GM19468 (cell line): ENCODE measurements at regions not wholly inside any gene's neighbourhood (a gene's known extent, or its start where the extent isn't known, plus 50 kb on each side); places are given as distances from the start of the nearest gene placed in this dataset.
"Not testable (repeated sequence)": the region's sequence is repeated elsewhere in the genome, so short reads cannot be mapped to it uniquely, and the experiment has no call there.

ENCODE experiments used
- ATAC-seq: cut with Tn5 transposase; IDR thresholded peaks from one replicate; pipeline ENCODE4 v1.9.1; 2021; ENCODE audit warnings: mild to moderate bottlenecking, moderate library complexity, moderate number of reproducible peaks; ENCODE audit not compliant: unreplicated experiment; ENCODE audit errors: extremely low read depth

DNA sequence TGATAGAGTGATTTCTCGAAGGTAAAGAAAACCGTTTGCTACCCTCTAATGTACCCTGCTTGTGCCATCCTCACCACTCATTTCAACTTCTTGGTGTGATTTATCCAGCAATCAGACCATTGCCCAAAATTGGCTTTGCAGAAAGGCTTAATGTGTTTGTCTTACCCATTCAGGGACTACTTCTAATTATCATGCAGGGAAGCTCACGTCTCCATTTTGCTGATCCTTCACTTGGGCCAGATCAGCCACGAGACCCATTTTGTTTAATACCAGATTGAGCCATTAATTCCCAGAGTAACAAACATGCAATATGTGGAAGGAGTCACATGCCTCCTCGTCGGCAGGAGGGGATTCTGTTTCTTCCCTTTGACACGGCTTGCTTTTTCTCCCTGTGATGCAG lies 51.1 kb upstream of the CRY1 start:
- no peak for ATAC-seq

GRCh38 chr12:107144990-107145389 lies 51.6 kb upstream of the CRY1 start:
- no peak for ATAC-seq

DNA sequence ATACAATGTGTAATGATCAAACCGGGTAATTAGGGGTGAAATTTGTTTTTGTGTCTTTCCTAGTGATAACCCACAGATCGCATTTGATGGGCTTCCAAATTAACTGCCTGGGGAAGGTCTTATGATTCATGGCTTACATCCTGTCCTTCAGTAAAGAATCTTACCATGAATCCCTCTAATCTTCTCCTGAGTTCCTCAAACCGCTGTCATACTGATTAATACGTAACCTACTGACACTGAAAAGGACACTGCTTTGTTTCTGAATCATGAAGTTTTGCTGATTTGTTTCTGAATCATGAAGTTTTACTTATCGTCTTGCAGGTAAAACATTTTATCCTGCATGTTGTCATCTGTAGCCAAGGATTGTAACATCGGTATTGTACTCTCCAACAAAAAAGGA lies 52.0 kb upstream of the CRY1 start:
- no peak for ATAC-seq

- no peak for ATAC-seq
Observed at GRCh38 chr12:107148107-107148506, 54.8 kb upstream of the CRY1 start.

GRCh38 chr12:107152315-107152714 lies 59.0 kb upstream of the CRY1 start:
- no peak for ATAC-seq

DNA sequence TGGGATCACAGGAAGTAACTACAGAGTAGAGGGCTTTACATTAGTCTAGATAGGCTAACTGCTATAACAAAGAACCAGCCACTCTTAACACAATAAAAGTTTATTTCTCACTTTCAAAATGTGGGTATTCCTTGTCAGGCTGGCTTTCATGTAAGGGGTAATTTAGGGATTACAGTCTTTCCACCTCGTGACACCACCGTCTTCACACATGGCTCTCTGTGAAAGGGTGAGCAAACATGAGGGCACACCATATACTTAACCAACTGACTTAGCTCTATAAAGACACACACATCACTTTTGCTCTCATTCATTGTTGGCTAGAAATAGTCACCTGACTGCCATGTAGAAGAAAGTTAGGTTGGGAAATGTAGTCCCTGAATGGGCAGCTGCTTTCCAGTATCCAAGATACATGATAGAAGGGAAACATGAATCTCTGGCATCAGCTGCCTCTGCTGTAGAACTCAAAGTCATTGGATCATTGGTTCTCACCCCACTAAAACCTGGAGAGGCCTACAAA lies 66.1 kb upstream of the CRY1 start:
- no peak for ATAC-seq

- ATAC-seq, result no peak
Observed at GRCh38 chr12:107163413-107163812, 70.1 kb upstream of the CRY1 start.

GRCh38 chr12:107164392-107164791 lies 71.0 kb upstream of the CRY1 start:
- ATAC-seq, result no peak

GRCh38 chr12:107165581-107165980 lies 72.2 kb upstream of the CRY1 start:
- ATAC-seq, result no peak

DNA sequence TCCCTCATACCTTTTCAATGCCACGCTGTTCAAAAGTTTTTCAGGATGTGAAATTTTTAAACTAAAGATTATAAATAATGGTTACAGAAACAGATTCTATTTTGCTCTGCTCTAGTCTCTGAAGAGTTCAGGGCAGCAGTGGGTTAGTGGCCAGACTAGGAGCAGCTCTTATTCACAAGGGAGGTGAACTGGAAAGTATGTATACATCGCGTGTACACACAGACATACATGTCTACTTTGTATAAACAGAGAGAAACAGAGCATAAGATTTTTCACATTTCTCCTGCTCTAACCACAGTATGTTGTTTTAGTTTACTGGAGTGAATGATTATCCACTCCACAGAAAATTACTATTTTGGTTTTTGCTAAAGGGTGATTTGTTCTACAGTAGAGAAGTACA lies 74.4 kb upstream of the CRY1 start:
- no peak for ATAC-seq

- ATAC-seq, result no peak
Observed at GRCh38 chr12:107169200-107169599, 75.9 kb upstream of the CRY1 start.

DNA sequence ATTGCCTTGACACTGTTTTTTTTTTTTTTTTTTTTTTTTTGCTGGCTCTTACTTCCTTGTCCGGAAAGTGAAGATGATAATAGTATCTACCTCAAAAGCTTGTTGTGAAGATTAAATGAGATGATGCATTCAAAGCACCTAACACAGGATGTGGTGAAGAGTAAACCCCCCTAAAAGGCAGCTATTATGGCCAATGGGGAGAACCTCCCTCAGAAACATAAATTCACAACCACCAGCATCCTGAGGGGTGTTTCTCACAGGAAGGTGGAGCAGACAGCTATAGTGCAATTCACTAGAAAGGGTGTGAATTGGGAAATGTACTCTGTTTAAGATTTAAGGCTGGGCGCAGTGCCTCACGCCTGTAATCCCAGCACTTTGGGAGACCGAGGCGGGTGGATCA lies 85.4 kb upstream of the CRY1 start:
- ATAC-seq, result no peak

- ATAC-seq, result no peak
Observed at GRCh38 chr12:107179871-107180270, 86.5 kb upstream of the CRY1 start.

DNA sequence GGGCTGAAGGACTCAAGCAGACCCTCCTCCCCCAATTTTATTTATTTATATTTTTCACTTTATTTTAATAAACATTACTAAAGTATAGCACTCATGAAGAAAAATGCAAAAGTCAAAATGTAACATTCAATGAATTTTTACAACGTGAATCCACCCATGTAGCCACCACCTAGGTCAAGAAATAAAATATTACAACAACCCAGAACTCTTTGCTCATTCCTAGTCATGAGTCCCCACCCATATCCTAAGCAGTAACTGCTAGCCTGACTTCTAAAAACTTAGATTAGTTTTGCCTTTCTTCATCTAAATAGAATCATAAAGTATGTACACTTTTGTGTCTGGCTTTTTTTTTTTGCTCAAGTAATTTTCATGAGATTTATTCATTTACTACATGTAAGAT lies 86.9 kb upstream of the CRY1 start:
- ATAC-seq, result no peak

- ATAC-seq, result no peak
Observed at GRCh38 chr12:107184359-107184930, 91.1 kb upstream of the CRY1 start.

- no peak for ATAC-seq
Observed at GRCh38 chr12:107196681-107197080, 103.3 kb upstream of the CRY1 start.

GRCh38 chr12:107200394-107200793 lies 107.0 kb upstream of the CRY1 start:
- ATAC-seq, result no peak

GRCh38 chr12:107207931-107208525 lies 114.7 kb upstream of the CRY1 start:
- no peak for ATAC-seq

DNA sequence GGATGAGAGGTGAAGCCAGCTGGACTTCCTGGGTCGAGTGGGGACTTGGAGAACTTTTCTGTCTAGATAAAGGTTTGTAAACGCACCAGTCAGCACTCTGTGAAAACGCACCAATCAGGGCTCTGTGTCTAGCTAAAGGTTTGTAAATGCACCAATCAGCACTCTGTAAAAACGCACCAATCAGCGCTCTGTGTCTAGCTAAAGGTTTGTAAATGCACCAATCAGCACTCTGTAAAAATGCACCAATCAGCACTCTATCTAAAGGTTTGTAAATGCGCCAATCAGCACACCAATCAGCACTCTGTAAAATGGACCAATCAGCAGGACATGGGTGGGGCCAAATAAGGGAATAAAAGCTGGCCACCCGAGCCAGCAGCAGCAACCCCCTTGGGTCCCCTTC lies 116.4 kb upstream of the CRY1 start:
- not testable (repeated sequence) for ATAC-seq

DNA sequence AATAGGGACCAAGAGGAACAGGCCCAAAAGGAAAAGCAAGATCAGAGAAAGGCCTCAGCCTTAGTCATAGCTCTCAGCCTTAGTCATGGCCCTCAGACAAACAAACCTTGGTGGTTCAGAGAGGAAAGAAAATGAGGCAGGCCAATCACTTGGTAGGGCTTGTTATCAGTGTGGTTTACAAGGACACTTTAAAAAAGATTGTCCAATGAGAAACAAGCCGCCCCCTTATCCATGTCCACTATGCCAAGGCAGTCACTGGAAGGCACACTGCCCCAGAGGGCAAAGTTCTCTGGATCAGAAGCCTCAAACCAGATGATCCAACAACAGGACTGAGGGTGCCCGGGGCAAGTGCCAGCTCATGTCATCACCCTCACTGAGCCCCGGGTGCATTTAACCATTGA lies 121.0 kb upstream of the CRY1 start:
- not testable (repeated sequence) for ATAC-seq

GRCh38 chr12:107216411-107216810 lies 123.1 kb upstream of the CRY1 start:
- not testable (repeated sequence) for ATAC-seq

- ATAC-seq, result no peak
Observed at GRCh38 chr12:107219301-107219700, 126.0 kb upstream of the CRY1 start.
